AG10803 (cell line): ENCODE measurements at regions not wholly inside any gene's neighbourhood (a gene's known extent, or its start where the extent isn't known, plus 50 kb on each side); places are given as distances from the start of the nearest gene placed in this dataset.

Experiments used
- DNase-seq: peaks from one replicate; pipeline ENCODE4 v3.0.0; 2010; ENCODE audit warnings: low read depth
- H3K4me3 ChIP-seq: 2 replicates; pipeline ENCODE4 v1.5.1; 2011; ENCODE audit warnings: mild to moderate bottlenecking, low read length, control low read depth
- TF ChIP-seq, protein P1 (sequence below): conservative IDR thresholded peaks from 2 replicates; pipeline ENCODE4 v1.5.1; 2011; ENCODE audit warnings: mild to moderate bottlenecking, low read length, control low read depth, inconsistent platforms

DNA sequence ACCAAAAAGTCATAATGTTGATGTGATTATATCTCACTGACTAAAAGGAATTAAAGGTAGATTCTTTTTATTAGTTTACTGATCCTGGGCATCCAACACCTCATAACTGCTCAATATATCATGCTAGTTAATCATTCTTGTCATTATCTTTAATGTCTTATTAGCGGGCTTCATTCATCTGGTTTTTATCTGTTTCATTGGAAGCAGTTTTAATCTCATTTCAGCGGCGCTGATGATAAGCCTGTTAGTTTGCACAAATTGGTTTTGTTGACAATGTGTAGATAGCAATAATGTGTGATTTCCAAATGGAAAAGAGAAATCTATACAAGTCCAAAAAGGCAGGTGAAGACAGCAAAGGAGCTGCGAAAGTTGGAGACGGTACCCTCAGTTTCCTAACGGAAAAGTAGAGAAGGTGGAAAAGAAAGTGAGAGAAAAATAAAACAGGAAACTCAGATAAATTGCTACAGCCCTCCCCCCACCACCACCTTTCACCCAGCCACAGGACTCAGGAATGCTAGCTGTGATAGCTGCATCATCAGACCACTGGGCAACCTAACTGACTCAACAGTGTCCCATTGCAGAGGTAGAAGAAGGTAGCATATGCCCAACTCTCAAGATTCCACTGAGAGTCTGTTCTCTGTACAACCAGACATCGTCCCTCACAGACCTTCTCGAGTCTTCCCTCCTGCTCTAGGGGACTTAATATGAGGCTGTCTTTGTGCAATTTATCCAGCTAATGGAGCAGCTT lies 241.7 kb upstream of the CAMK1G start:
- H3K4me3 ChIP-seq, result no peak overlapping the region
- TF ChIP-seq, protein P1, sequence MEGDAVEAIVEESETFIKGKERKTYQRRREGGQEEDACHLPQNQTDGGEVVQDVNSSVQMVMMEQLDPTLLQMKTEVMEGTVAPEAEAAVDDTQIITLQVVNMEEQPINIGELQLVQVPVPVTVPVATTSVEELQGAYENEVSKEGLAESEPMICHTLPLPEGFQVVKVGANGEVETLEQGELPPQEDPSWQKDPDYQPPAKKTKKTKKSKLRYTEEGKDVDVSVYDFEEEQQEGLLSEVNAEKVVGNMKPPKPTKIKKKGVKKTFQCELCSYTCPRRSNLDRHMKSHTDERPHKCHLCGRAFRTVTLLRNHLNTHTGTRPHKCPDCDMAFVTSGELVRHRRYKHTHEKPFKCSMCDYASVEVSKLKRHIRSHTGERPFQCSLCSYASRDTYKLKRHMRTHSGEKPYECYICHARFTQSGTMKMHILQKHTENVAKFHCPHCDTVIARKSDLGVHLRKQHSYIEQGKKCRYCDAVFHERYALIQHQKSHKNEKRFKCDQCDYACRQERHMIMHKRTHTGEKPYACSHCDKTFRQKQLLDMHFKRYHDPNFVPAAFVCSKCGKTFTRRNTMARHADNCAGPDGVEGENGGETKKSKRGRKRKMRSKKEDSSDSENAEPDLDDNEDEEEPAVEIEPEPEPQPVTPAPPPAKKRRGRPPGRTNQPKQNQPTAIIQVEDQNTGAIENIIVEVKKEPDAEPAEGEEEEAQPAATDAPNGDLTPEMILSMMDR, result no peak
- no peak for DNase-seq

DNA sequence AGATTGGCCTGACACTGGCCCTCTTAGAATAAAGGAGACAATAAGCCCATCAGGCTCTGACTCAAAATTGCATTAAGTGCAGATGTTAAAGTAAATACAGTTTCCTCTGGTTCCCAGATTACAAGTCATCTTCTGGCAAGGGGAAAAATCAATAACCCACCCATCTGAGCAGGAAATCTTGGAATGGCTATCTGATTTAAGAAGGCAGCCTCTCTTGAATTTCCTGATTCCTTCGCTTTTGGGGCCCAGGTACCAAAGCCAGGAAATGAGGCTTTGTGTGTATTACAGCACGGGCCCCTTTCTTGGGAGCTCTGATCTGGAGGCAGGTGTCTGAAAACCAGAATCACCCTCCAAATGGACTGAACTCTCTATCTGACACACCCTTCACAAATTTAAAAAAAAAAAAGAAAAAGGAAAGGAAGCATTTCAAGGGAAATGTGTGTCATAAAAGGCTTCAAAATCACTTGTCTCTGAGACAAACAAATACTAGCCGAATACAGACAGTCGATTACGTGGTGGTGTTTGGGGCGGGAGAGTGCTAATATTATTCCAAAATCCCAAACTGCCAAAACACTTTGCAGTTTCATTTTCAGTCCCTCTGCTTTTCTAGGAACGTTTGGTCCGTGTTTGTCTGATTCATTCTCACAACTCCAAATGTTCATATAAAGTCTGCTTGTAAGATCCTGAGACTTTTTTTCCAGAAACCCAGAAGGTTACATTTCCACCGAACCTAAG lies 240.9 kb upstream of the CAMK1G start:
- no peak for DNase-seq
- TF ChIP-seq, protein P1, result no peak
- no peak overlapping the region for H3K4me3 ChIP-seq

DNA sequence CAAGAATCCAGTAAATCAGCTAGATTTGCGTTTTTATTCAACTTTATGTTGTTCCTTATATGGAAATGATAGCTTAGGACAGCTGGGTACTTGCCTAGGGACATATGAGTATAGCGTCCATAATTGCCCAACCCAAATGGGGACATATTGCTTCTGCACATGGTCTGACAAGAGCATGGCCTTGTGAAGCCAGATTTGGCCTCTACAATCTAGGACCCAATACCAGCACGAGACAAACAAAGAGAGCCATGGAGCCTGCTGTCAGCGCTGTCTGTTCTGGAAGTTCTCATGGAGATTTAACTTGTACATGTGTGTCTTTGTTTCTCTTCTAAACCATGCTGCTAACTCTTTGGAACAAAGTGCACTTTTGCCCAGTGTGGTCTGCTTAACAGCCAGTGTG lies 240.0 kb upstream of the CAMK1G start:
- no peak for DNase-seq
- no peak overlapping the region for H3K4me3 ChIP-seq
- TF ChIP-seq, protein P1, result no peak

DNA sequence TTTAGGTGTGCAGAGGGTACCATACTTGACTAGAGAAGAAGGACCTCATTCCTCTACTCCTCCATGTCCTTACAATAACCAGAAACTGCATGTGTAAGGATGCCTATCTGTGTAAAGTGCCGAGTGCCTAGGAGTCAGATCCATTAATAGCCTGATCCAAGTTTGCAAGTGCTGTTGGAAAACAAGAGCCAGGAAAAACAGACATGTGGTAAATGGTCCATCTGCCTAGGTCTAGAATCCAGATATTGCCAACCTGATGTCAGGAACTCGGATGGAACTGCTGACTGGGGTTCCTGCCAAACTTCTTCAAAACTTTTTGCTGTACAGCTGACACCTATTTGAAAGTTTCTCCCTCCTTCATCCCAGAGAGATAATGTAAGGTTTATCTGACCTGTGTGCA lies 239.4 kb upstream of the CAMK1G start:
- DNase-seq, result no peak
- TF ChIP-seq, protein P1, result no peak
- no peak overlapping the region for H3K4me3 ChIP-seq

DNA sequence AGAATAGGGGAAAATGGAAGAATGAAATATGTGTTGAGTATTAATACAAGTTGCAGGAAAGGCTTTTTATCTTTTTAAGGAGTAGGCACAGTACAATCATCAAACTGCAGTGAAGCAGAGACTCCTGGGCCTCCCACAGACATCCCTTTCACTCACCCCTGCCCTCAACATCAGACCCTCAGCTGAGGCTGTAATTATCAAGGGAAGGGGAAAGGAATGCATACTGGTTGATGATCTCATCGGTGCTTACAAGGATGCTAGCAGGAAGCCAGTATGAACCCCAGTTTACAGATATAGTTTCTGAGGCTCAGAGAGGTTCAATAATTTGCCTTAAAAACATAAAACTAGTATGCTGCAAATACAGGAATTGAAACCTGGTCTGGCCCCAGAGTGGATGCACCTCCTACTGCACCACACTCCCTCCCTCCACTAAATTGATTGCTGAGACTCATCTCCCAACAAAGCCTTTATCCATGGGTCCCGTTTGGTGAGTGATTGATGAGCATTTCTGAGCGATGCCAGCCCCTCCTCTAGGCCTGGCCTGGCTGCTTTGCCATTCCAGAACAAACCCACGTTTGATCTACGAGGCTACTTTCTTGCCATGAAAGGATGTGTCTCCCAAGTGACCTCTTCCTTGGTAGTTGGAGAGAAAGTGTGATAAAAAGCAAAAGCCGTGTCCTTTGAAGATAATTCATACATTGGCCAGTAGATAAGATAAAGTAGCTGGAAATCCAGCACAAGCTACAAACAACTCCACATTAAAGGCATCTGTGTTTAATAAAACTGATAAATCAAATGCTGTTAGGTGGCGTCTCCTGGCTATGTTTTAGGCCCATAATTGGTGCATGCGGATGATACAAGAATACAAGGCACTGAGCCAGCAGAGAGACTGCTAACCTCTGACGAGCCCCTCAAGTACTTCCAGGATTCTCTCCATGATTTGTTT lies 233.9 kb upstream of the CAMK1G start:
- peak; percentile 42 for DNase-seq
- TF ChIP-seq, protein P1, result no peak
- H3K4me3 ChIP-seq, result no peak overlapping the region

DNA sequence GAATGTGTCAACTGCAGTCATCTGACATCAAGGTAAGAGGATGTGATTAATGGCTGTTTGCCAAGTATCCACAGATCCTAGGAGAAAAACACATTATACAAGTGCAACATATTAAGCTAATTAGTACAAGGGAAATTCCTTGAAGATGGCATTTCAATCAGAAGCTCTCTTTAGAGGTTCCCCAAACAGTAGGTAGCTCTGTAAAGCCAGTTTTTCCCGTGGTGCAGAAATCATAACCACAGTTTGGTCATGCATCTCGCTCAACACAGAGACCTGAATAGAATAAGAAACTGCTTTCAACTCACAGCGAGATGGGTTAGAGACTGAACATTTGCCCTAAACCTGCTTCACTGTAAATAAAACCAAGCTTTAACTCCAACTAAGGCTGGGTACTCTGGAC lies 230.5 kb upstream of the CAMK1G start:
- no peak for DNase-seq
- H3K4me3 ChIP-seq, result no peak overlapping the region
- TF ChIP-seq, protein P1, result no peak
